Heart right ventricle (tissue), 16 donors: ENCODE measurements at regions not wholly inside any gene's neighbourhood (a gene's known extent, or its start where the extent isn't known, plus 50 kb on each side); places are given as distances from the start of the nearest gene placed in this dataset.

Experiments
- ATAC-seq, 8 donors: fragments of 200-7000 bp; cut with Tn5 transposase; one replicate each; pipeline ENCODE4 v1.9.1; 2020; ENCODE audit warnings: mild to moderate bottlenecking in 8 of 8, moderate library complexity in 8 of 8, moderate number of reproducible peaks in 1 of 8
- DNase-seq, 2 donors: peaks; one replicate each; pipeline ENCODE4 v3.0.0-alpha.2; 2020
- H3K27ac ChIP-seq, 10 donors: fragments of 200-600 bp; sonication (generic) in 2 of 10; one replicate each; pipeline versions ENCODE4 v1.5.0 to v1.8.0; 2020 to 2022; ENCODE audit warnings: mild to moderate bottlenecking in 3 of 10
- H3K27me3 ChIP-seq, 7 donors: fragments of 200-600 bp; one replicate each; pipeline ENCODE4 v1.8.0; 2021 to 2022; ENCODE audit warnings: mild to moderate bottlenecking in 2 of 7
- H3K36me3 ChIP-seq, 9 donors: fragments of 200-600 bp; sonication (generic) in 1 of 9; one replicate each; pipeline versions ENCODE4 v1.5.0 to v1.8.0; 2020 to 2022; ENCODE audit warnings: mild to moderate bottlenecking in 2 of 9
- H3K4me1 ChIP-seq, 9 donors: fragments of 200-600 bp; sonication (generic) in 1 of 9; one replicate each; pipeline versions ENCODE4 v1.5.0 to v1.8.0; 2020 to 2022; ENCODE audit warnings: mild to moderate bottlenecking in 4 of 9
- H3K4me3 ChIP-seq, 10 donors: fragments of 200-600 bp; sonication (generic) in 2 of 10; one replicate each; pipeline versions ENCODE4 v1.5.0 to v1.8.0; 2020 to 2022; ENCODE audit warnings: mild to moderate bottlenecking in 7 of 10, moderate library complexity in 2 of 10
- H3K9me3 ChIP-seq, 11 donors: fragments of 200-600 bp in 10 of 11; sonication (generic) in 2 of 11; one replicate each; pipeline versions ENCODE4 v1.5.0 to v1.8.0; 2013 to 2022; ENCODE audit warnings: mild to moderate bottlenecking in 2 of 11, control low read depth in 1 of 11, moderate library complexity in 1 of 11
- CTCF ChIP-seq, 9 donors: fragments of 200-600 bp; sonication (generic) in 2 of 9; IDR thresholded peaks; one replicate each; pipeline versions ENCODE4 v1.5.0 to v1.8.0; 2021 to 2022; ENCODE audit warnings: antibody characterized with exemption in 9 of 9, mild to moderate bottlenecking in 5 of 9, moderate library complexity in 1 of 9
- WGBS, 2 donors: extraction: QIAGEN DNeasy Blood & Tissue Kit; methylation state at CpG; one replicate each; pipeline ENCODE4 v1.1.7; 2013; ENCODE audit warnings: inconsistent platforms in 1 of 2; 5-methylcytosine and 5-hydroxymethylcytosine counted together
- intact Hi-C, 10 donors: fragments of 100-400 bp; cut with DNase I; formaldehyde crosslinking; loops; one replicate each; pipeline versions ENCODE4 v1.11.1 to v1.14.2; 2022
- donor health status: Arrhythmogenic right ventricular cardiomyopathy.
- donor health status: ischemic (EF 13 %, LVEDD 7.1; RV severe dilation, severe dysfunction).
- donor health status: healthy with polysubstance abuse.
- donor health status: DM: no; HTN: yes; CAD: no.
- donor health status: DM: no; HTN: no; CAD: no.
- donor health status: ischemic (EF 25% LVEDD 6.9; RV normal size, moderate dysfunction).
- donor health status: ischemic (EF 25% LVEDD 5.7; RV mildly dilated, moderate dysfunction).
- donor health status: healthy.
- donor health status: DM: yes; HTN: yes; CAD: no.
- donor health status: Ischemic cardiomyopathy.
- donor health status: ischemic (EF 35%, LVEDD 5.7; RV mildly dilated, moderate dysfunction).
- donor health status: nonischemic (EF 11% LVEDD 7.7; RV severe dilation, severe dysfunction).
- donor health status: DM: yes; HTN: yes; CAD: no.
- donor health status: PGD.
- donor health status: ischemic (EF 29% LVEDD 5.4; RV normal size, mild dysfunction).
- donor health status: nonischemic (EF 23%, LVEDD 6.1; RV moderate dilation, normal function).

- H3K36me3 ChIP-seq: no peaks in the 10 kb centered on the region
- DNase-seq: no peak
- H3K27me3 ChIP-seq: no peaks in the 10 kb centered on the region
- no peak overlapping the region for H3K4me3 ChIP-seq
- no peaks in the 10 kb centered on the region for H3K9me3 ChIP-seq
- no peaks in the 10 kb centered on the region for H3K4me1 ChIP-seq
- no peak for ATAC-seq
- TF ChIP-seq CTCF (IDR thresholded peaks at IDR 0.05): no peak
- 69 to 77% methylated on average over 2 of the region's 2 CpGs for WGBS, 2 donors
- no peak overlapping the region for H3K27ac ChIP-seq
- intact Hi-C loops: no loop called here
Observed at GRCh38 chr4:106602711-106603110, 234.1 kb upstream of the GIMD1 start.

- DNase-seq (no peak), ATAC-seq (no peak)
- intact Hi-C loops: no loop called here
- H3K9me3 ChIP-seq: no peaks in the 10 kb centered on the region
- H3K36me3 ChIP-seq: no peaks in the 10 kb centered on the region
- TF ChIP-seq CTCF (IDR thresholded peaks at IDR 0.05): no peak
- H3K27me3 ChIP-seq: no peaks in the 10 kb centered on the region
- no peak overlapping the region for H3K4me3 ChIP-seq
- no peak overlapping the region for H3K27ac ChIP-seq
- no peaks in the 10 kb centered on the region for H3K4me1 ChIP-seq
- WGBS, 2 donors: 72 to 83% methylated on average over 1 of the region's 1 CpG
Observed at GRCh38 chr4:106601519-106601918, 232.9 kb upstream of the GIMD1 start.

- H3K36me3 ChIP-seq: no peaks in the 10 kb centered on the region
- intact Hi-C loops: no loop called here
- H3K27ac ChIP-seq: no peak overlapping the region
- no peak for ATAC-seq
- H3K4me1 ChIP-seq: no peaks in the 10 kb centered on the region
- 82 to 90% methylated on average over 1 of the region's 1 CpG for WGBS, 2 donors
- H3K4me3 ChIP-seq: no peak overlapping the region
- H3K9me3 ChIP-seq: no peaks in the 10 kb centered on the region
- no peak for TF ChIP-seq CTCF (IDR thresholded peaks at IDR 0.05)
- no peaks in the 10 kb centered on the region for H3K27me3 ChIP-seq
- DNase-seq: no peak
Observed at GRCh38 chr4:106595906-106596305, 227.3 kb upstream of the GIMD1 start.

- Histone ChIP-seq H3K27ac (no peak overlapping the region), H3K9me3 (no peaks in the 10 kb centered on the region), H3K27me3 (no peaks in the 10 kb centered on the region), H3K36me3 (no peaks in the 10 kb centered on the region), H3K4me1 (no peaks in the 10 kb centered on the region), H3K4me3 (no peak overlapping the region)
- ATAC-seq: no peak
- TF ChIP-seq CTCF (IDR thresholded peaks at IDR 0.05): no peak
- intact Hi-C loops: no loop called here
- DNase-seq: no peak
Observed at GRCh38 chr4:106594291-106594952, 225.8 kb upstream of the GIMD1 start.
